ENCODE measurements at regions not wholly inside any gene's neighbourhood (a gene's known extent, or its start where the extent isn't known, plus 50 kb on each side); places are given as distances from the start of the nearest gene placed in this dataset.

DNA sequence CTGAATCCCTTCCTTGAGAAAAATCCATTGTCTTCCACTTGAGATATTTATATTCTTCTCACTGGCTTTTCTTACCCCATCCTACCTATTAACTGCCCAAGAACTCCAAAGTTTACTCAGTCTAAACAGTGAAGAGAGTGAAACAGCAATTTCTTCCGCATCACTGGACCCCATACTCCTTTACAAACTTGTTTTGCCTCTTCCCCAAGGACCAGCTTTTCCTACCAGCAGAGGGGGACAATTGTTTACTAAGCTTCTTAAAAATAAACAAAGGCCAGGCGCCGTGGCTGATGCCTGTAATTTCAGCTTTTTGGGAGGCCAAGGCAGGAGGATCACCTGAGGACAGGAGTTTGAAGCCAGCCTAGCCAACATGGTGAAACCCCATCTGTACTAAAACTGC lies 52.0 kb downstream of the LRATD1 start:
- Histone ChIP-seq H3K4me3 (no peak overlapping the region), H3K36me3 (no peaks in the 10 kb centered on the region), H3K27ac (no peak overlapping the region), H3K27me3 (no peaks in the 10 kb centered on the region), H3K9me3 (no peaks in the 10 kb centered on the region), H3K4me1 (no peaks in the 10 kb centered on the region)
- WGBS (ENCODE audit: insufficient coverage, low coverage, low lambda C conversion rate, missing lambda C conversion rate), result 51% methylated on average over 3 of the region's 3 CpGs
- DNase-seq, result no peak
- no peak for TF ChIP-seq POLR2A (IDR thresholded peaks at IDR 0.05)
- TF ChIP-seq CTCF (IDR thresholded peaks at IDR 0.05), result no peak
- intact Hi-C loops (cut with DNase I), result no loop called here
- no peak for ATAC-seq

- no peaks in the 10 kb centered on the region for H3K27me3 ChIP-seq
- 80% methylated on average over 4 of the region's 4 CpGs for whole genome bisulfite sequencing (ENCODE audit: insufficient coverage, low coverage, low lambda C conversion rate, missing lambda C conversion rate)
Measured at GRCh38 chr2:14690926-14691325, 58.4 kb downstream of the LRATD1 start.

GRCh38 chr2:14693874-14694273 lies 61.4 kb downstream of the LRATD1 start:
- intact Hi-C loops (cut with DNase I), result no loop called here
- no peak for ATAC-seq
- WGBS (ENCODE audit: insufficient coverage, low coverage, low lambda C conversion rate, missing lambda C conversion rate), result 40% methylated on average over 2 of the region's 2 CpGs
- DNase-seq, result no peak
- Histone ChIP-seq H3K27me3 (no peaks in the 10 kb centered on the region), H3K36me3 (no peaks in the 10 kb centered on the region), H3K9me3 (no peaks in the 10 kb centered on the region), H3K4me3 (no peak overlapping the region), H3K4me1 (no peaks in the 10 kb centered on the region), H3K27ac (no peak overlapping the region)
- no peak for TF ChIP-seq POLR2A (IDR thresholded peaks at IDR 0.05)
- no peak for TF ChIP-seq CTCF (IDR thresholded peaks at IDR 0.05)

More at GRCh38 chr2:14690926-14691325, 58.4 kb downstream of the LRATD1 start:
- Histone ChIP-seq H3K4me1 (no peaks in the 10 kb centered on the region), H3K4me3 (no peak overlapping the region), H3K27ac (no peak overlapping the region), H3K36me3 (no peaks in the 10 kb centered on the region), H3K9me3 (no peaks in the 10 kb centered on the region)
- intact Hi-C loops (cut with DNase I), result no loop called here
- ATAC-seq, result no peak
- no peak for TF ChIP-seq POLR2A (IDR thresholded peaks at IDR 0.05)
- no peak for TF ChIP-seq CTCF (IDR thresholded peaks at IDR 0.05)
- no peak for DNase-seq

- TF ChIP-seq POLR2A (IDR thresholded peaks at IDR 0.05) (no peak), CTCF (IDR thresholded peaks at IDR 0.05) (no peak)
- H3K4me3 ChIP-seq, result no peak overlapping the region
- H3K9me3 ChIP-seq, result no peaks in the 10 kb centered on the region
- WGBS (ENCODE audit: insufficient coverage, low coverage, low lambda C conversion rate, missing lambda C conversion rate), result 42% methylated on average over 2 of the region's 2 CpGs
- H3K27me3 ChIP-seq, result no peaks in the 10 kb centered on the region
- H3K36me3 ChIP-seq, result no peaks in the 10 kb centered on the region
- DNase-seq, result no peak
- intact Hi-C loops (cut with DNase I), result no loop called here
- ATAC-seq, result no peak
- no peaks in the 10 kb centered on the region for H3K4me1 ChIP-seq
- no peak overlapping the region for H3K27ac ChIP-seq
Measured at GRCh38 chr2:14700753-14701152, 68.2 kb downstream of the LRATD1 start.

DNA sequence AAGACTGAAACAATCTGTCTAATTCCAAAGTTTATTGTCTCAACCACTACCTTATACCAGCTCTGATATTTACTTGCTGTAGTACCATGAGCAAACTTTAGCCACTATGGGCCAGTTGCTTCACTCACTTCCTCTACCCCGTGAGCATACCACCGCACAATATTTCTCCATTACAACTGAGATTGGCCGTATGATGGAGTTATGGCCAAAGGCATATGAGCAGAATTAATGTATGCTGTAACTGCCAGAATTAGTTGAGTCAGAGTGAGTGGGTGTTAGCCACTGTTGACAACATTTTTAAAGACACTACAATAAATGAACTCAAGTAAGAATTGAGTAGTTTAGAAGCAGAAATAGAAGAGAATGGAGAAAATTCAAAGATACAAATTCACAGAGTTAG lies 69.7 kb downstream of the LRATD1 start:
- Histone ChIP-seq H3K27ac (no peak overlapping the region), H3K9me3 (no peaks in the 10 kb centered on the region), H3K4me1 (no peaks in the 10 kb centered on the region), H3K36me3 (no peaks in the 10 kb centered on the region), H3K27me3 (no peaks in the 10 kb centered on the region), H3K4me3 (no peak overlapping the region)
- no peak for ATAC-seq
- 65% methylated on average over 3 of the region's 3 CpGs for WGBS (ENCODE audit: insufficient coverage, low coverage, low lambda C conversion rate, missing lambda C conversion rate)
- intact Hi-C loops (cut with DNase I), result no loop called here
- TF ChIP-seq CTCF (IDR thresholded peaks at IDR 0.05), result no peak
- no peak for TF ChIP-seq POLR2A (IDR thresholded peaks at IDR 0.05)
- no peak for DNase-seq
